GM06990 (cell line): ENCODE measurements at regions not wholly inside any gene's neighbourhood (a gene's known extent, or its start where the extent isn't known, plus 50 kb on each side); places are given as distances from the start of the nearest gene placed in this dataset.

Experiments
- DNase-seq: peaks from one replicate; pipeline ENCODE4 v3.0.0-alpha.2; 2011; ENCODE audit not compliant: insufficient read length; ENCODE audit errors: extremely low read depth
- H3K27me3 ChIP-seq: replicated peaks from 2 replicates; pipeline ENCODE4 v1.6.0; 2011; ENCODE audit warnings: low read length; ENCODE audit not compliant: control insufficient read depth, insufficient read depth
- H3K36me3 ChIP-seq: 2 replicates; pipeline ENCODE4 v1.5.1; 2011; ENCODE audit warnings: low read length; ENCODE audit not compliant: control insufficient read depth, insufficient read depth
- H3K4me3 ChIP-seq: replicated peaks from 2 replicates; pipeline ENCODE4 v1.5.1; 2011; ENCODE audit warnings: low read depth, mild to moderate bottlenecking, control low read depth, low read length
- CTCF ChIP-seq: IDR thresholded peaks from 2 replicates; pipeline ENCODE4 v1.5.1; 2011; ENCODE audit warnings: low read length, control low read depth, mild to moderate bottlenecking, inconsistent platforms; ENCODE audit not compliant: insufficient read depth, poor library complexity, severe bottlenecking

- no peak for DNase-seq
- H3K36me3 ChIP-seq: no peaks in the 10 kb centered on the region
- no peak for TF ChIP-seq CTCF
- H3K27me3 ChIP-seq: no peaks in the 10 kb centered on the region; the same call in 1 of the 2 replicates
- no peak overlapping the region for H3K4me3 ChIP-seq
Measured at GRCh38 chr4:3715855-3716630, 50.1 kb upstream of the ADRA2C start.

GRCh38 chr4:3715061-3715854, 50.9 kb upstream of the ADRA2C start:
- no peak for DNase-seq
- no peaks in the 10 kb centered on the region; the same call in 1 of the 2 replicates for H3K27me3 ChIP-seq

GRCh38 chr4:3714642-3715001, 51.6 kb upstream of the ADRA2C start:
- Histone ChIP-seq H3K36me3 (no peaks in the 10 kb centered on the region), H3K4me3 (no peak overlapping the region), H3K27me3 (no peaks in the 10 kb centered on the region; the same call in 1 of the 2 replicates)
- no peak for TF ChIP-seq CTCF
- DNase-seq: no peak

More at GRCh38 chr4:3715061-3715854, 50.9 kb upstream of the ADRA2C start:
- no peak for TF ChIP-seq CTCF
- Histone ChIP-seq H3K4me3 (no peak overlapping the region), H3K36me3 (no peaks in the 10 kb centered on the region)

- TF ChIP-seq CTCF: no peak
- no peak for DNase-seq
- no peak overlapping the region for H3K4me3 ChIP-seq
- H3K36me3 ChIP-seq: no peaks in the 10 kb centered on the region
- no peaks in the 10 kb centered on the region; the same call in 1 of the 2 replicates for H3K27me3 ChIP-seq
Measured at GRCh38 chr4:3713817-3714641, 52.2 kb upstream of the ADRA2C start.

- Histone ChIP-seq H3K27me3 (no peaks in the 10 kb centered on the region; the same call in 1 of the 2 replicates), H3K4me3 (no peak overlapping the region), H3K36me3 (no peaks in the 10 kb centered on the region)
- TF ChIP-seq CTCF: no peak
- DNase-seq: no peak
Measured at GRCh38 chr4:3713346-3713745, 52.8 kb upstream of the ADRA2C start.
